HAP-1 (cell line): ENCODE measurements at regions not wholly inside any gene's neighbourhood (a gene's known extent, or its start where the extent isn't known, plus 50 kb on each side); places are given as distances from the start of the nearest gene placed in this dataset.

Source experiments
- DNase-seq, 2 experiments: peaks; one replicate each; pipeline ENCODE4 v3.0.0-alpha.2; 2016 to 2020; ENCODE audit warnings: low spot score in 2 of 2
- H3K27me3 ChIP-seq: fragments of 250-450 bp; sonication (Bioruptor Pico); 2 replicates; pipeline ENCODE4 v1.5.1; 2020; ENCODE audit warnings: low read depth, mild to moderate bottlenecking, moderate library complexity
- H3K36me3 ChIP-seq: fragments of 250-450 bp; sonication (Bioruptor Pico); replicated peaks from 2 replicates; pipeline ENCODE4 v1.5.1; 2020; ENCODE audit warnings: mild to moderate bottlenecking
- H3K4me1 ChIP-seq: fragments of 250-450 bp; sonication (Bioruptor Pico); 2 replicates; pipeline ENCODE4 v1.5.1; 2020; ENCODE audit warnings: mild to moderate bottlenecking
- H3K4me3 ChIP-seq: fragments of 250-450 bp; sonication (Bioruptor Pico); 2 replicates; pipeline ENCODE4 v1.5.1; 2020; ENCODE audit warnings: mild to moderate bottlenecking, moderate library complexity
- H3K9me3 ChIP-seq: fragments of 250-450 bp; sonication (Bioruptor Pico); 2 replicates; pipeline ENCODE4 v1.5.1; 2020; ENCODE audit warnings: mild to moderate bottlenecking, moderate library complexity
- in situ Hi-C: fragments of 300-500 bp; cut with MboI; formaldehyde crosslinking; loops from 3 replicates; pipeline ENCODE4 v1.14.3; 2020; ENCODE audit warnings: low sequenced_read_pairs, inconsistent platforms, mixed read lengths

DNA sequence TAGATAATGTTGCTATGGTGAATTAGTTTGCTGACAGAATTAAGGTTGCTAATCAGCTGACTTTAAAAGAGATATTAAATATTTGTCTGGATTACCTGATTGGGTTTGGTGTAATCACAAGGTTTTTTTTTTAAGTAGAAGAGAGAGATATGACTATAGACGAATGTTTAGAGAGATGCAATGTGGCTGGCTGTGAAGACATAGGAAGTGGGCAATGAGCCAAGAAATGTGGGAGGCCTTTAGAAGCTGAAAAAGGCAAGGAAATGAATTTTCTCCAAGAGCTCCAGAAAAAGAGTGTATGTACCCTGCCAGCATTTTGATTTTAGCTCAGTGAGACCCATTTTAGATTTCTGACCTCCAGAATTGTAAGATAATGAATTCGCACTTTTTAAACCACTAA lies 598.3 kb downstream of the PKHD1 start:
- H3K4me1 ChIP-seq: no peaks in the 10 kb centered on the region
- H3K36me3 ChIP-seq: no peaks in the 10 kb centered on the region
- no peak overlapping the region for H3K4me3 ChIP-seq
- in situ Hi-C loops: no loop called here
- H3K27me3 ChIP-seq: no peaks in the 10 kb centered on the region
- DNase-seq: no peak
- H3K9me3 ChIP-seq: no peaks in the 10 kb centered on the region

DNA sequence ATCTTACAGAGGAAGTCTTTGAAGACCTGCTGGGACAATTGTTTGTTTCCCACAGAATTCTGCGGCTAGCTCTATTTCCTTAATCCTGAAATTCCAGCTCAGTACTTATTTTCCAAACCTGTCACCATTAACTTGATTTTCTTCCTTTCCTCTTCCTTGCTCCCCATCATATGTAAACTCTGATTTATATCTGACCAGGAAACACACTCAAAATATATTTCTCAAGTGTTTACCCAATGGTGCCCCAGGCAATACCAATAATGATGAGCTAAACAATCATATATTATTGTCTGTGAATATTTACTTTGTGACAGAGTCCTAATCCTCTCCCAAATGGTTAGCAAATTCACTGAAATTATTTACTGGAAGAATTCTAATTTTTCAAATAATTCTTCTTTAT lies 597.3 kb downstream of the PKHD1 start:
- Histone ChIP-seq H3K4me3 (no peak overlapping the region), H3K36me3 (no peaks in the 10 kb centered on the region), H3K4me1 (no peaks in the 10 kb centered on the region), H3K27me3 (no peaks in the 10 kb centered on the region), H3K9me3 (no peaks in the 10 kb centered on the region)
- in situ Hi-C loops: no loop called here
- no peak for DNase-seq

DNA sequence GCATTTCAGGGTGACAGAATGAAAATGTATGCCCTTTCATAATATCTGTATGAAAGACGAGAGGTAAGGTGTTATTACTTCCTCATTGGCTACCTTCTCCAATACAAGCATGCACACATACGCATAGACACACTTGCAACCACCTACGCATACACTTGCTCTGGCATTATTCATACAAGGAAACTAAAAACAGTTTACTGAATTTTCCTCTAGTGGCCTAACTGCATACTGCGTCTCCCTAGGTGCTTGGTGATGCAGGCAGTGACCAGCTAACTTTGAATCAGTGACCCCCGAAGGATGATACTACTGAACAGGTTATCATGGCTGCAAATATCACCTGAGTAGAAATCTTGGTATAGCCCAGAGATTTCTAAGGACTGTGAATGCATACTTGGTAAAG lies 593.1 kb downstream of the PKHD1 start:
- Histone ChIP-seq H3K9me3 (no peaks in the 10 kb centered on the region), H3K36me3 (no peaks in the 10 kb centered on the region), H3K4me3 (no peak overlapping the region), H3K27me3 (no peaks in the 10 kb centered on the region), H3K4me1 (no peaks in the 10 kb centered on the region)
- in situ Hi-C loops: no loop called here
- no peak for DNase-seq

DNA sequence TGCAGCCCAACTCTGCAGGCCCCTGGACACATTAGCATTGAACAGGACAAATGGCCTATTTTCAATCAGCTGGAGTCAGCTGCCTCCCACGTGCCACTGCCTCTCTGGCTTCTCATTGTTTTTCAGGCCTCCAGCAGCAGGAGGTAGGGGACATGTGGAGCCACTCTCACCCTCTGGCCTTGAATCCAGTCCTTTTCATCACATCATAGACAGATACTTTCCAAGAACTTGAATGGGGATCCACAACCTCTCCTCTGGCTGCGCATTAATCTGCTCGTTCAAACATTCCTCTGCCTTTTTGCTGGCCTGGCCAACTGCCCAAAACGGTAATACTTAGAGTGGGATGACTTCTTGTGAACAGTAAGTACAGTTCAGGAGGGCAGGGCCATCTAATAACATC lies 592.3 kb downstream of the PKHD1 start:
- Histone ChIP-seq H3K4me3 (no peak overlapping the region), H3K9me3 (no peaks in the 10 kb centered on the region), H3K27me3 (no peaks in the 10 kb centered on the region), H3K4me1 (no peaks in the 10 kb centered on the region), H3K36me3 (no peaks in the 10 kb centered on the region)
- in situ Hi-C loops: no loop called here
- no peak for DNase-seq

DNA sequence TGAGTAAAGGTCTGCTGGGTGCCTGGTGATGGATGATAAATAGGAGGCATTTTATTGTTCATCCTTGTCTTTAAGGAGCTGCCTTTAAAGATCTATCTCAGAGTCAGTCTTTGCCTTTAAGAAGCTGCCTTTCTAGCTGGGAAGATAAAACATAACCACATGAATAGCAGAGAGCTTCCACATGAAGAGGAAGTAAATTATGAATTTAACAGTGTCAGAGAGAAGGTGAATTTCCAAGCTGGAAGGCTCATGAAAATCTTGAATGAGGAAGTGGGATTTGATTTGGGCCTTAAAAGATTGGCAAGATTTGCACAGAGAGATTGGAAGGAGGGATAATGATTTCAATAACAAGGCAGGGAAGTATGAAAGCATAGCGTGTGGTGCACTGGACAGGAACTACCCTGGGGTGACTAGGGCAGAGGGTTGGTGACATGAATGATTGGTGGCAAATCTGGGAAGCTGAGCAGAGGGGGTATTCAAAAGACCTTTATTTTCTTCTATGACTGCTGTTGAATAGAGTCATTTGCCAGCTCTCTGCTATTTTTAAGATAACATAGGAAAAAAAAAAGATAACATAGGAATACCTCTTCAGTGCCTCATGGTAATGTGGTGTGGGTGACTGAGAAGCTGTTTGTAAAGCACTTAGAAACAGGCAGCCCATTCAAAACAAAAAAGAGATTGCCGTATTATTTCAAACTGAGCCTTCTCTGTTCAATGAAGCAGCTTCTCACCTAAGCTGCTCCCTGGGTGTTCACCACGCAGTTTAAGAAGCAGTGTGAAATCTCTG lies 591.6 kb downstream of the PKHD1 start:
- no peak for DNase-seq
- Histone ChIP-seq H3K4me3 (no peak overlapping the region), H3K4me1 (no peaks in the 10 kb centered on the region), H3K9me3 (no peaks in the 10 kb centered on the region), H3K36me3 (no peaks in the 10 kb centered on the region), H3K27me3 (no peaks in the 10 kb centered on the region)
- in situ Hi-C loops: no loop called here

DNA sequence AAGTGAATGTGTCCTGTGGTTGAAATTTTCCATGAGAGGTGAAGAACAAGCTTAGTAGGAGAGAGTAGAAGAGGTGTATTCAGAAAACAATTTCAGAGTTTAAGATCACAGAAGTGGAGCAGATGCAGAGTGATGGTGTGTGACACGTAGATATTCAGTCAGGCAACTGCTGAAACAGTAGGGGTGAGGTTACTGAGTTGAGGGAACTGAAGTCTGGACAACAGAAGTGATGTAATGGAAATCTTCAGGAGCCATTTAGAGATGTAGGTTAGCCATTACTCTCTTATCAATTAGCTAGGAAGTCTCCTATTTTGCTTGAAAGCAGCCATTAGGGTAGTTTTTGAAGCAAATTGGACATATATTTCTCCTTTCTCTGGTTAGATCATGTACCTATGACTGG lies 584.4 kb downstream of the PKHD1 start:
- Histone ChIP-seq H3K27me3 (no peaks in the 10 kb centered on the region), H3K4me1 (no peaks in the 10 kb centered on the region), H3K4me3 (no peak overlapping the region), H3K9me3 (no peaks in the 10 kb centered on the region), H3K36me3 (no peaks in the 10 kb centered on the region)
- DNase-seq: no peak
- in situ Hi-C loops: no loop called here

DNA sequence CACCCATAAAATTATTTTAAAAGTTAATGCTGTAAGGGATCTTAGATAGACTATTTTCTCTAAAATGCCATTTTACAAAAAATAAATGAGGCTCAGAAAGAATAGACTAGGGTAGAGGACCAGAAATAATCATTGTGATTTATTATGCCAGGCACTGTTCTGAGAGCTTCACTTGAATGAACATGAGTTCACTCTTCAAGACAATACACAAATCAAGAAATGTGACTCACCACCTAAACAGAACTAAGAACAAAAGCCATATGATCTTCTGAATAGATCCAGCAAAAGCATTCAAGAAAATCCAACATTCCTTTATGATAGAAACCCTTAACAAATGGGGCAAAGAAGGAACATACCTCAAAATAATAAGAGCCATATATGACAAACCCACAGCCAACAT lies 582.0 kb downstream of the PKHD1 start:
- no peaks in the 10 kb centered on the region for H3K36me3 ChIP-seq
- H3K27me3 ChIP-seq: no peaks in the 10 kb centered on the region
- H3K4me1 ChIP-seq: no peaks in the 10 kb centered on the region
- H3K9me3 ChIP-seq: no peaks in the 10 kb centered on the region
- DNase-seq: no peak
- H3K4me3 ChIP-seq: no peak overlapping the region
- in situ Hi-C loops: no loop called here

DNA sequence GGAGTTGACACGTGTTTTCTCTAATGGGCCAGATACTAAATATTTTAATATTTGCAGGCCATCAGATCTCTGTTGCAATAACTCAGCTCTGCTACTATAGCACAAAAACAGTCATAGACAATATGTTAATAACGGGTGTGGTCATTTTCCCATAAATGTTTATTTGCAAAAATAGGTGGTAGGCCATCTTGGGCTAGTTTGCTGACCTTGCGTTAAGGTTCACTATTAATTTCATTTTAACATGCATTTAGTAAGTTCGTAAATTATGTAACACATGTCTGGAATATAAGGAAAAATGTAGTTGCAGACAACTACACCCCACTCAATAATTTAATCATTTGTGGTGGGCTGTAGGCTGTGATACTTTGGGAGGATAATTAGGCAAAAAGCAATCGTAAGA lies 577.8 kb downstream of the PKHD1 start:
- H3K9me3 ChIP-seq: no peaks in the 10 kb centered on the region
- H3K36me3 ChIP-seq: no peaks in the 10 kb centered on the region
- H3K4me1 ChIP-seq: no peaks in the 10 kb centered on the region
- in situ Hi-C loops: no loop called here
- no peak overlapping the region for H3K4me3 ChIP-seq
- H3K27me3 ChIP-seq: no peaks in the 10 kb centered on the region
- no peak for DNase-seq

DNA sequence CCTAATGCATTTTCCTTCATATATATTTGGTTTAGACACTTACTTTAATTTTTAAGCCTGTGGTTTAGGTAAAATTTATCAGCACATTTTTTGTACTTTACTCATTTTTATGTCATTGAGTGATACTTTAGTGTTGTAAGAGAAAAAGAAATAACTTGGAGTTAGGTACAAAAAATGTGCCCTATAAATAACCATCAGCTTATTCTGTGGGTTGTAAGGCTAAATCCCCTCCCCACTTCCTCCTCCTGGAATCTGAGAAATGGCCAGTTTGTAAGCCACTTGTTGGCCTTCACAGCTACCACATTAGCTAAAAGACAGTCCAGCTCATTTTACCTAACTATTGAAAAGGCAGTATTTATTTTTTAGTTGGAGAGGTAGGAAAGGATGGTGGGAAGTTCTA lies 576.3 kb downstream of the PKHD1 start:
- Histone ChIP-seq H3K27me3 (no peaks in the 10 kb centered on the region), H3K4me3 (no peak overlapping the region)
- in situ Hi-C loops: no loop called here

DNA sequence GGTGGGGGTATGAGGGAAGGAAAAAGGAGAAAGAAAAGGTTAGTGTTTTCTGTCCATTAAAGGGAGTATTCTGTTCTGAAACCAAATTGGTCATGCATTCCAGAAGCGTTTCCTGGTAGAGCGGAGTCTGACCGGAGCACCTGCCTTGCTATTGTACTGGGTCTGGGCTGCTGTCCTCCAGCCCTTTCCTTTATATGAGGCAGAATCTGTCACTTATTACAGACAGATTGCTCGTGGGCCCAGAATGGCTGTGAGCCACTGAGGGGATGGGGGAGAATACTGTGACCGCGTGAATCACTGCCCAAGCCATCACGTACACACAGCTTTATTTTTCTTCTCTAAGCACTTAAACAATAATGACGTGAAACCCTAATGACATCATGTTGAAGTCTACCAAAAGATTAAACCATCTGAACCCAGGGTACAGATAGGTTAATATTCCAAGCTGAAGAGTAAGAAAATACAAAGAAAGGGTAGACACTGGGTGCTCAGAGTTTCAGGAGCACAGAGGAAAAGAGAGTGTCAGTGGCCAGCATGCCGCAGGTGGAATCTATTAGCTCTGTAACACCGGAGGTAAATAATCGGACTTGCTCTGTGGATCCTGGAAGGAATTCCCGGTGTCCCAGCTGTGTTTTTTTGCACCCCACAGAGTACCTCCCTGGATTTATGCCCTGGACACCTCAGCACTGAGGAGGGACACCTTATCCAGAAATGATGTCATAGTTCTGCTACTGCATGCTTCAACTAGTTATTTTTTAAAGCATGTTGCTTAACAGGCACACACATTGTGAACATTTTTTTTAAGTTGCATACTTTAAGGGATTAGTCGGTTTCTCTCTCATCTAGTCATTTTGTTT lies 573.3 kb downstream of the PKHD1 start:
- no peaks in the 10 kb centered on the region for H3K9me3 ChIP-seq
- in situ Hi-C loops: no loop called here
- H3K4me1 ChIP-seq: no peaks in the 10 kb centered on the region
- no peak for DNase-seq
- no peaks in the 10 kb centered on the region for H3K36me3 ChIP-seq
- H3K27me3 ChIP-seq: no peaks in the 10 kb centered on the region
- no peak overlapping the region for H3K4me3 ChIP-seq

More for the DNA sequence above, 576.3 kb downstream of the PKHD1 start:
- DNase-seq: no peak
- no peaks in the 10 kb centered on the region for H3K9me3 ChIP-seq
- H3K4me1 ChIP-seq: no peaks in the 10 kb centered on the region
- H3K36me3 ChIP-seq: no peaks in the 10 kb centered on the region

DNA sequence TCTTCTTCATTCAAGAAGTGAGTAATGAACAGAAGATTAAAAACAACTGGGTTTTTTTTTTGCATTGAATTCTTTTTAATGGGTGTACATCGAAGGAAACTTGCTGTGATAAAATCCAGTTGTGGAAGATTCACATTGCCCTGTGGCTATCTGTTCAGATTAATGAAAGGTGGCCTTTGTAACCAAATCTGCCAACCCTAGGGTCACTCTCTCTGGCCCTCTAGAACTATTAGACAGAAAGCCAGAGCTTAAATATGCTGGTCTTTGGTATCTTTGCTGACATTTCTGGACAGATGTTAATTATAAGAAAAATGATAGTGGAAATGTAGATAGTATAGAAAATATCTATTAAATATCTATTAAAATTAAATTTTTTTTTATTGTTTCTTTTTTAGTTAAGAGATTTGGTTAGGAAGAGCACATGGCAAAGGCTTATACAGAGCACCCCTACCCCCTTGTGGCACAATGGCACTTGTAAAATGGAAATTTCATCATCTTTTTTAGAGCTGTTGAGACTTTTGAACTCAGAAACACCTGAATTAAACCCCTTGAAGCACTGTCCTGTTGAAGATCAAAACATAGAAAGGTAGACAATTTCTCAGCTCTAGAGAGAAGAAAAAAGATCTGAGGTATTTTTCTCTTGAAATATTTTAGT lies 572.5 kb downstream of the PKHD1 start:
- no peaks in the 10 kb centered on the region for H3K9me3 ChIP-seq
- no peaks in the 10 kb centered on the region for H3K4me1 ChIP-seq
- no peaks in the 10 kb centered on the region for H3K27me3 ChIP-seq
- H3K36me3 ChIP-seq: no peaks in the 10 kb centered on the region
- DNase-seq: no peak
- H3K4me3 ChIP-seq: no peak overlapping the region
- in situ Hi-C loops: no loop called here

DNA sequence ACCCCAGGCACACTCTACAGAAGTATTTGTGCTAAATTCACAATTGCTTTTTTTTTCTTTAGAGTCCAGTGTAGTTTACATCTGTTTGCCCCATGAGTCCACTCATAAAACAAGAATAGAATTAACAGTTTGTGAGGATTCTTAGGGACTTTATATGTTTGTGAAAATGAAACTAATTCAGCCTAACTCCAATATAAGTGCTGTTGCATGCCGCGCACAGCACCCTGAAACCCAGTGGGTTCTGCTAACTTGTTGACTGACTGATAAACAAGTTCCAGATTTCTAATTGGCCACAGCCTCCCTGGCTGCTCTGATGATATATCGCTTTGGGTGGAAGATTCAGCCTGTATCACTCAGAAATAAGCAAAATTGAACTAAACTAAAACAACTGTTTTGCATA lies 561.4 kb downstream of the PKHD1 start:
- H3K36me3 ChIP-seq: no peaks in the 10 kb centered on the region
- H3K27me3 ChIP-seq: no peaks in the 10 kb centered on the region
- in situ Hi-C loops: no loop called here

DNA sequence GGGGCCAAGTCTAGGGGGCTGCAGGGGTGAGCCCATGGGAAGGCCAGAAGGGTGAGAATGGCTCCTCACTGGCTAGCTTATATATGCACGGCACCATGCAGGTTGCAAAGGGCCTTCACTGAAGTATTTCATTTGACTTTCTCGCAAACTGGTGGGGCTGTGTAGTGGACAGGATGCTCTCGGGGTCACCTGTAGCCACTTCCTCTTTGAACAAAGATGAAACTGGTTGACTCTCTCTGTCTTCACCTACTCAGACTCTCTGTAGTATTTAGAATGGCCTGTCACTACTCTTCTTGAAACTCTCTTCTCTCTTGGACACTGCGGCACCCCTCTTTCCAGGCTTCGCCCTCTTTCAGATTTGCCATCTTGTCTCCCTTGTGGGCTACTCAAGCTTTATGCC lies 560.5 kb downstream of the PKHD1 start:
- in situ Hi-C loops: no loop called here
- Histone ChIP-seq H3K27me3 (no peaks in the 10 kb centered on the region), H3K9me3 (no peaks in the 10 kb centered on the region), H3K4me1 (no peaks in the 10 kb centered on the region), H3K4me3 (no peak overlapping the region), H3K36me3 (no peaks in the 10 kb centered on the region)
- no peak for DNase-seq

More for the DNA sequence above, 561.4 kb downstream of the PKHD1 start:
- DNase-seq: no peak
- Histone ChIP-seq H3K9me3 (no peaks in the 10 kb centered on the region), H3K4me3 (no peak overlapping the region), H3K4me1 (no peaks in the 10 kb centered on the region)

DNA sequence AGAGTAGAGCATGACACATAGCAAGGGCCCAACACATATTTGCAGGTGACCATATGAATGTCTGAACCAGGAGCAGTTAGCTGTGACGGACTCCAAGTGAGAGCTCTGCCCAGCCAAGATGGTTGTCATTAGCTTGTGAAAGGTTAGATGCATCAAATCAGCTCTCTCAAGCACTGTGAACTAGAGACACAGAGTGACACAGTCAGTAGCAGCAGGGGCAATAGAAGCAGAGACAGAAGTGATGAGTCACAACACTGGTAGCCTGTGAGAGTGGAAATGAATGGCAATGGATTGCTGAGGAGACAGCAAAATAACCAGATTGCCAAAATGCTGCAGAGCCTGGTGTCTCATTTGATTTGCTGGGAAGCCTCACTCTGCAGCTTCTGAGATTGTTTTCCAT lies 558.9 kb downstream of the PKHD1 start:
- Histone ChIP-seq H3K4me1 (no peaks in the 10 kb centered on the region), H3K27me3 (no peaks in the 10 kb centered on the region), H3K36me3 (no peaks in the 10 kb centered on the region), H3K9me3 (no peaks in the 10 kb centered on the region), H3K4me3 (no peak overlapping the region)
- DNase-seq: no peak
- in situ Hi-C loops: no loop called here
